ENCODE measurements at regions not wholly inside any gene's neighbourhood (a gene's known extent, or its start where the extent isn't known, plus 50 kb on each side); places are given as distances from the start of the nearest gene placed in this dataset.

- no peaks in the 10 kb centered on the region for H3K36me3 ChIP-seq
- DNase-seq: no peak
- H3K27me3 ChIP-seq (ENCODE audit: insufficient read depth, low read depth, severe bottlenecking): no peaks in the 10 kb centered on the region
- no peak overlapping the region for H3K27ac ChIP-seq
- TF ChIP-seq CTCF (IDR thresholded peaks at IDR 0.05; ENCODE audit: low read depth, low read length): no peak
- H3K4me3 ChIP-seq (ENCODE audit: low read depth, low read length): no peak overlapping the region
- H3K9me3 ChIP-seq (ENCODE audit: severe bottlenecking): no peaks in the 10 kb centered on the region
These were observed 449.2 kb upstream of the SLC10A2 start for GRCh38 chr13:103515410-103515809.

GRCh38 chr13:103514619-103515018, 448.4 kb upstream of the SLC10A2 start:
- H3K27ac ChIP-seq: no peak overlapping the region
- DNase-seq: no peak
- no peaks in the 10 kb centered on the region for H3K27me3 ChIP-seq (ENCODE audit: insufficient read depth, low read depth, severe bottlenecking)
- no peak for TF ChIP-seq CTCF (IDR thresholded peaks at IDR 0.05; ENCODE audit: low read depth, low read length)
- H3K36me3 ChIP-seq: no peaks in the 10 kb centered on the region
- no peak overlapping the region for H3K4me3 ChIP-seq (ENCODE audit: low read depth, low read length)
- H3K9me3 ChIP-seq (ENCODE audit: severe bottlenecking): no peaks in the 10 kb centered on the region

GRCh38 chr13:103514188-103514587, 448.0 kb upstream of the SLC10A2 start:
- TF ChIP-seq CTCF (IDR thresholded peaks at IDR 0.05; ENCODE audit: low read depth, low read length): no peak
- Histone ChIP-seq H3K27ac (no peak overlapping the region), H3K4me3 (ENCODE audit: low read depth, low read length) (no peak overlapping the region), H3K36me3 (no peaks in the 10 kb centered on the region), H3K27me3 (ENCODE audit: insufficient read depth, low read depth, severe bottlenecking) (no peaks in the 10 kb centered on the region), H3K9me3 (ENCODE audit: severe bottlenecking) (no peaks in the 10 kb centered on the region)
- no peak for DNase-seq

GRCh38 chr13:103510007-103510535, 443.9 kb upstream of the SLC10A2 start:
- H3K36me3 ChIP-seq: no peaks in the 10 kb centered on the region
- no peaks in the 10 kb centered on the region for H3K27me3 ChIP-seq (ENCODE audit: insufficient read depth, low read depth, severe bottlenecking)
- H3K4me3 ChIP-seq (ENCODE audit: low read depth, low read length): no peak overlapping the region
- TF ChIP-seq CTCF (IDR thresholded peaks at IDR 0.05; ENCODE audit: low read depth, low read length): peak; percentile 71
- peak; percentile 57 for DNase-seq
- H3K27ac ChIP-seq: no peak overlapping the region
- no peaks in the 10 kb centered on the region for H3K9me3 ChIP-seq (ENCODE audit: severe bottlenecking)

- Histone ChIP-seq H3K36me3 (no peaks in the 10 kb centered on the region), H3K9me3 (ENCODE audit: severe bottlenecking) (peaks cover 3% of the 10 kb centered on the region), H3K4me3 (ENCODE audit: low read depth, low read length) (no peak overlapping the region), H3K27me3 (ENCODE audit: insufficient read depth, low read depth, severe bottlenecking) (no peaks in the 10 kb centered on the region), H3K27ac (no peak overlapping the region)
- DNase-seq: peak; percentile 48
- TF ChIP-seq CTCF (IDR thresholded peaks at IDR 0.05; ENCODE audit: low read depth, low read length): no peak
These were observed 431.2 kb upstream of the SLC10A2 start for GRCh38 chr13:103497404-103497803.

GRCh38 chr13:103487841-103488240, 421.6 kb upstream of the SLC10A2 start:
- no peaks in the 10 kb centered on the region for H3K27me3 ChIP-seq (ENCODE audit: insufficient read depth, low read depth, severe bottlenecking)
- no peaks in the 10 kb centered on the region for H3K36me3 ChIP-seq
- no peak overlapping the region for H3K27ac ChIP-seq
- H3K9me3 ChIP-seq (ENCODE audit: severe bottlenecking): no peaks in the 10 kb centered on the region
- H3K4me3 ChIP-seq (ENCODE audit: low read depth, low read length): no peak overlapping the region
- no peak for DNase-seq
- no peak for TF ChIP-seq CTCF (IDR thresholded peaks at IDR 0.05; ENCODE audit: low read depth, low read length)
